Cardiac septum (tissue), 1 donor: ENCODE measurements at regions not wholly inside any gene's neighbourhood (a gene's known extent, or its start where the extent isn't known, plus 50 kb on each side); places are given as distances from the start of the nearest gene placed in this dataset.
"Not testable (repeated sequence)": the region's sequence is repeated elsewhere in the genome, so short reads cannot be mapped to it uniquely, and the experiment has no call there.

Source experiments
- DNase-seq: peaks from one replicate; pipeline ENCODE4 v3.0.0-alpha.2; 2020; ENCODE audit warnings: low spot score
- intact Hi-C: fragments of 100-400 bp; cut with DNase I; formaldehyde crosslinking; loops from one replicate; pipeline ENCODE4 v1.14.0; 2022
- donor health status: DM: no; HTN: no; CAD: no.

DNA sequence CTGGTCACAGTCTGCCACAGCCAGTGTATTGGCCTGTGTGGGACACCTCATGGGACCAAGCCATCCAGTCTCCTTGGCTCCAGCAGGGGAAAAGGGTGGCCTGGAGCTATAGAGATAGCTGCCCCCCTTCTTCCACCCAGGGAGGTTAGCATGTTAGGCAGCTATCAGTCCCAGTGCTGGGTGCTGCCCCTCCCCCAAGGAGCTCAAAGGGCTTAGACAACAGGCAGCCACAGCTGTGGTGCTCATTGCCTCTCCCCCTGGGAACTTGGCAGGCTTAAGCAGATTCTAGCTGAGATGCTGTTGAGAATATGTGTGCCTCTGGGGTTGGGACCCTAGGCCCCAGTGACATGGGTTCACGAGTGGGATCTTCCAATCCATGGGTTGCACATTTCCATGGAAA is 226.0 kb upstream of the PTGER4 start:
- intact Hi-C loops = no loop called here
- no peak for DNase-seq

- intact Hi-C loops = no loop called here
- no peak for DNase-seq
These were observed 226.7 kb upstream of the PTGER4 start for GRCh38 chr5:40452874-40453624.

GRCh38 chr5:40447438-40447837 is 232.3 kb upstream of the PTGER4 start:
- no peak for DNase-seq
- intact Hi-C loops = no loop called here

DNA sequence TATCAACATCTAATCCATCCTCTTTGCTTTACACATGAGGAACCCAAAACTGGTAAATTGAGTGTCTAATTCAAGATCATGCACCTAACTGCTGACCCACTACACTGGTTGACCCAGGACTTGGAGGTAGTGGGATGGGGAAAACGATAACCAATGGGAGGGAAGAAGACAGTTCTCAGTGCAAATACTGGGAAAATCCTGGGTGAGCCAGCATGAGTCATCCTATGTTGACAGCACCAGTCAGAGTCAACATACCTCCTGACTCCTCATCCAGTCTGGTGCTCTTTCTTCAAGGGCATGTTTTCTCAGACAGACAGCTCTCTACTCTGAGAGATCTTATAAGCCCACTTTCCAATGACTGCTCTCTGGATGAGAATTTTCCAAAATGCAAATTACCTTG is 232.8 kb upstream of the PTGER4 start:
- intact Hi-C loops = no loop called here
- no peak for DNase-seq

DNA sequence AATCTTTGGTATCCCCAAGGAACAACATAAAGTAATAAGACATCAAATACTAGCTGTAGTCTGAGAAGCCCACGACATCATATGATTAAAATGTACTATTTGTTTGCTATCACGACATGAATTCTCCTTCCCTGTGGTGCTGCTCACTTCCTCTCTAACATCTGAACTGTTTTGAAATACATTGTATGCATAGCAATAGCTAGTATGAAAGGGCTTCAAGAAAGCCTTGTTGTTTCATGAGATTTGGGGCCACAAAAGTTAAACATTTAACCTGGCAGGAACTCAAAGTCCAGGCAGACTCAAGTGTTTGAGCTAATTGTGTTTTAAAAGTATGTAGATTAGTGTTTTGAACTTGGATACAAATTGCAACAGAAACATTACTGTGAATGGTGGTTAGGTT is 237.4 kb upstream of the PTGER4 start:
- intact Hi-C loops = no loop called here
- DNase-seq = no peak

- DNase-seq = no peak
- intact Hi-C loops = no loop called here
These were observed 238.0 kb upstream of the PTGER4 start for GRCh38 chr5:40441733-40442132.

GRCh38 chr5:40440746-40441145 is 239.0 kb upstream of the PTGER4 start:
- intact Hi-C loops = no loop called here

DNA sequence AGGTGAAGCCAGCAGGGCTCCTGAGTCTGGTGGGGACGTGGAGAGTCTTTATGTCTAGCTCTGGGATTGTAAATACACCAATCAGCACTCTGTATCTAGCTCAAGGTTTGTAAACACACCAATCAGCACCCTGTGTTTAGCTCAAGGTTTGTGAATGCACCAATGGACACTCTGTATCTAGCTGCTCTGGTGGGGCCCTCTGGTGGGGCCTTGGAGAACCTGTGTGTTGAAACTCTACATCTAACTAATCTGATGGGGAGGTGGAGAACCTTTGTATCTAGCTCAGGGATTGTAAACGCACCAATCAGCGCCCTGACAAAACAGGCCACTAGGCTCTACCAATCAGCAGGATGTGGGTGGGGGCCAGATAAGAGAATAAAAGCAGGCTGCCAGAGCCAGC is 240.6 kb upstream of the PTGER4 start:
- not testable (repeated sequence) for DNase-seq
- intact Hi-C loops = loop anchor here (10.0 kb wide), 1 partner anchor 234 kb away; no protein-coding TSS in a partner anchor

More at GRCh38 chr5:40440746-40441145, 239.0 kb upstream of the PTGER4 start:
- no peak for DNase-seq

DNA sequence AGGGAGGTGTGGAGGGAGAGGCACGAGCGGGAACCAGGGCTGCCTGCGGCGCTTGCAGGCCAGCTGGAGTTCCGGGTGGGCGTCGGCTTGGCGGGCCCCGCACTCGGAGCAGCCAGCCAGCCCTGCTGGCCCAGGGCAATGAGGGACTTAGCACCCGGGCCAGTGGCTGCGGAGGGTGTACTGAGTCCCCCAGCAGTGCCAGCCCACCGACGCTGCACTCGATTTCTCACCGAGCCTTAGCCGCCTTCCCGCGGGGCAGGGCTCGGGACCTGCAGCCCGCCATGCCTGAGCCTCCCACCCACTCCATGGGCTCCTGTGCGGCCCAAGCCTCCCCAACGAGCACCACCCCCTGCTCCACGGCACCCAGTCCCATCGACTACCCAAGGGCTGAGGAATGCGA is 241.1 kb upstream of the PTGER4 start:
- DNase-seq = not testable (repeated sequence)
- intact Hi-C loops = loop anchor here (10.0 kb wide), 1 partner anchor 234 kb away; no protein-coding TSS in a partner anchor

DNA sequence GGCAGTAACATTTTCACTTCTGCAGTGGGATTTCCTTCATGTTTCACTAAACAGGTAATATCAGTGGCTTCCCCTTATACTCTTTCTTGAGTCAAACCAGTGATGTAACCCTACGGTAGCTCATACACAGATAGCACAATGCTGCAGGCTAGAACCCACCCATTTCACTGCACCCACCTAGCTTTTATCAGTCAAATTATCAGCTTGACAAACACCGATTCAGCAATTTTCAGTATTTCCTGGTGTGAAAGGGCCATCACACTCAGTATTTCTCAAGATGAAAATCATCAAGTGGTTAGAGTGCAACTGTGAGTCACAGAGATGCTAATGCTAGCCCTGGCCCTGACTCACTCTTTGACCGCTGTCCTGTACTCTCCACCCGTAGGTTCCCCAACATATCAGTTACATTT is 242.3 kb upstream of the PTGER4 start:
- no peak for DNase-seq
- intact Hi-C loops = loop anchor here (10.0 kb wide), 1 partner anchor 233 kb away; no protein-coding TSS in a partner anchor

DNA sequence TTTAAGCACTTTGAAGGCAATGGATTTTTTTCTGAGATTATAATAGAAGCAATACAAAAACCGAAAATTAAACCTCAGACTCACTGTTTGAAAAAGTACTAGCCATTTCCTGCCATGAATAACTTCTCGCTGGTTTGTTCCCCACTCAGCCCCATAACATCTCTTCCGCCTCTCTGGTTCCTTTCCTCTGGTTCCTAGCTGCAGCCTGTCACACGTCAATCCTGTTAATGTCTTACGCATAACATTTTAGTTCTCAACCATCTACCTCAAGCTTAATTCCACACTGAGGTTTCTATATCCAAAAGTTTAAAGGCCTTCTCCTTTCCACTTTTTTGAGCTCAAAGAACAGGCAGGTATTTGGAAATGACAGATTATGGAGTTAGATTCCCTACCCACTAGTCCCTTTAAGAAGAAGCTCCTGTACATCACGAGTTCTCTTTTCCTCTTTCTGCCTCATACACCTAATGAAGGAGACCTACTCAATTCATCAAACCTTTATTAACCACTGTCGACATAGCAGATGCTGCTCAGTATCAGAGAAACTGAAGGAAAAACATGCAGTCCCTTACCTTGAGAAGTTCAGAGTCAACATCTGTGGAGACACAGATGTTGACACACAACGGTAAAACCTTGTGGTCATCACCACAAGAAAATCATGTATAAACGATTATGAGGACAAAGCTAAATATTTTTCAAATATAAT is 243.0 kb upstream of the PTGER4 start:
- intact Hi-C loops = loop anchor here (10.0 kb wide), 1 partner anchor 232 kb away; no protein-coding TSS in a partner anchor
- DNase-seq = no peak

DNA sequence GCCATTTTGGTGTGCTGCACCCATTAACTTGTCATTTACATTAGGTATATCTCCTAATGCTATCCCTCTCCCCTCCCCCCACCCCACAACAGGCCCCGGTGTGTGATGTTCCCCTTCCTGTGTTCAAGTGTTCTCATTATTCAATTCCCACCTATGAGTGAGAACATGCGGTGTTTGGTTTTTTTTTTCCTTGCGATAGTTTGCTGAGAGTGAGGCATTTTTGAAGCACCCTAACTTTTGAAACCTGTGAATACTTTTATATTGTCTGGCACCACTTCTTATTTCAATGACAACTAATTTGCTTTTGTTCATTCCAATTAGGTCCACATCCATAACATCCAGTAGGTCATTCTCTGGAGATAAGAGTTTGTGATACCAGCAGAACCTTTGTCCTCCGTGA is 244.0 kb upstream of the PTGER4 start:
- intact Hi-C loops = loop anchor here (10.0 kb wide), 1 partner anchor 231 kb away; no protein-coding TSS in a partner anchor
- not testable (repeated sequence) for DNase-seq

DNA sequence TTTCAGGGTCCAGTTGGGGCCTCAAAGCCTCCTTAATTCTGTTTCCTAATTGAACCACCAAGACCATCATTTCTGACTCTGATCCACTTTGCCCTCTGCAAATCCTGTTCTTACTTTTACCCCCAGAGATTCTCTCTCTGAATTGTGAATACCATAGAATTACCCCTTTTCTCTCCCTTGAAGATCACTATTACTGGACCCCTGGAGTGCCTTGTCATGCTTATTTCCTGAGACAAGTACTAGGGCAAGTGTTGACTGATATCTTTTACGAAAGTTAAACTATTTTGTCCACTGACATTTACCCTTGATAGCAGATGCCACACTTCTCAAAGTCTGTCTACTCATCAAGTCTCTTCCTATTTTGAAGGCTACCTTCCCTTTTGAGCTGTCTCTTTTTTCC is 246.9 kb upstream of the PTGER4 start:
- no peak for DNase-seq
- intact Hi-C loops = loop anchor here (10.0 kb wide), 1 partner anchor 228 kb away; no protein-coding TSS in a partner anchor

GRCh38 chr5:40431734-40432133 is 248.0 kb upstream of the PTGER4 start:
- DNase-seq = no peak
- intact Hi-C loops = loop anchor here (10.0 kb wide), 1 partner anchor 227 kb away; no protein-coding TSS in a partner anchor

DNA sequence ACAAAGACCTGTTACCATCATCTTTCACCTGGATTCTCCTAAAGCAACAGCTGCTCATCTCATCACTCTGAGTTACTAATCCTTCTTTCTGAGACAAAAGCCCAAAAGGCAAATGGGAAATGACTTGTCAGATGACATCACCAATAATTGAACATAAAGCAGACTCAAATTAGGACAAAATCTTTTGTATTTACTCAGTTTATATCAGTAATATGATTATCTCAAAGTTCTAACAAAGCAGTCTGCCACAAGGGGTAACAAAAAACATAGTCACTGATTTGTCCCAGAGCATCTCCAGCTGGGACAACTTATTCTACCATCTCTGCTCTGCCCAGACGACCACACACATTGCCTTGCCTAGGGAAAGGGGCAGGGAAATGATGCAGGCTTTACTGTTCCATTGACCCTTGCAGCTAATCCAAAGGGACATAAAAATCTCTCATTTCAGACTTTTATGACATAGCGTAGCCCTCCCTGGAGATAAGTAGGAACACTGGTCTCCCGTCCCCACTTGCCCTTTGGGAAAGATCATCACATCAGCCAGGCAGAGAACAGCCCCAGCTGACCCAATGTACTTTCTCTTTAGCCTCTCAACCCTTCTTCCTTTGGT is 249.5 kb upstream of the PTGER4 start:
- intact Hi-C loops = loop anchor here (10.0 kb wide), 1 partner anchor 225 kb away; no protein-coding TSS in a partner anchor

DNA sequence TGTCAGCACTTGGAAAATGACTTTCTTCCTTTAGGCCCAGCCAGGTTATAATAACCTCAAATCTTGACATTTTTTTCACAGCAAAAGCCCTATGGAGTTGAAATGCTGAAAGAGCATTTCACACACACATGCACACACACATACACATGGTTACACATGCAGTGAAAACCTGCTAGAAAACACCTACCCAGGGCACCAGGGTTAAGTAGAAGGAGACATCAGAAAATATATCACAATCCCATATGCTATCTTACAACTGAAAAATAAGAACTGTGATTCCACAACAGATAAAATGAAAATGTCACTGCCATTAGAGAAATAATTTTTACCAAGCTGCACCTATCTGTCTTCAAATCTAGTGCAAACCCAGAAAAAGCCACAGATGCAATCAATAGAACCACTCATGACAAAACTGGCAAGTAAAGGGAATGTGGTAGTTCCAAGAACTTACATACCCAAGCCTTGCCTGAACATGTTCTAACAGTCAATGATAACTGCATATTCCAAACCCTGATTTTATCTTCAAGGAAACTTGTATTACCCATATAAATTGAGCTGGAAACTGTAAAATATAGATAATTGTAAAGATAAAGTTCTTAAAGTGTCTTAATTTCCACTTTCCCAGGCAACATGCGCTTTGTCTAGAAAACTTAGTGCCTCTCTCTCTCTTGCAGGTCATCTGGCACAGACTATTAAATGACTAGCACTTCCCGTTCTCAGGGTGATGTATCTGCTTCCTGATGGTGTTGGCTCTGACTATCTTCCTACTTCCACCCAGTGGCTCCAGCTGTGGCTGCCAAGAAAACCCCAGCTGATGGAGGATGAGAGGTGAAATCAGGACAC is 250.2 kb upstream of the PTGER4 start:
- DNase-seq = no peak
- intact Hi-C loops = loop anchor here (10.0 kb wide), 1 partner anchor 225 kb away; no protein-coding TSS in a partner anchor

More for the DNA sequence above, 249.5 kb upstream of the PTGER4 start:
- no peak for DNase-seq

GRCh38 chr5:40428815-40429214 is 250.9 kb upstream of the PTGER4 start:
- intact Hi-C loops = no loop called here
- DNase-seq = no peak

DNA sequence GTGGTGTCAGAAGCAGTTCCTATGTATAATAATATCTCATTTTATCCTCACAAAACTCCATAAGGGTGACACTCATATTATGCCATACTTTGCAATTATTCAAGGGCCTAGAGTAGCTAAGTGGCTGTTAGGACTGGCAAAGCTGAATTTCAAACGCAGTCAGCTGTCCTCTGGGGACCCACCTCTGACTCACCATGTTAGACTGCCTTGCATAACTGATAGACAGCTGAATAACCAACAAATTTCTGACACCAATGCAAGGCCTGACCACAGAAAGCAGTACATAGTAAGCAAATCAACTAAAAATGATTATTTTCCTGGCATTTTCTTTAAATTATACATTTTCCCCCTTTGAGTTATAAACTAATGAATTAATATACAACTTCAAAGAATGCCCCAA is 251.6 kb upstream of the PTGER4 start:
- DNase-seq = no peak
- intact Hi-C loops = no loop called here
